HG02623 (cell line): ENCODE measurements at regions not wholly inside any gene's neighbourhood (a gene's known extent, or its start where the extent isn't known, plus 50 kb on each side); places are given as distances from the start of the nearest gene placed in this dataset.
"Not testable (repeated sequence)": the region's sequence is repeated elsewhere in the genome, so short reads cannot be mapped to it uniquely, and the experiment has no call there.

Experiments
- ATAC-seq: cut with Tn5 transposase; IDR thresholded peaks from one replicate; pipeline ENCODE4 v1.9.1; 2021; ENCODE audit warnings: moderate library complexity; ENCODE audit not compliant: unreplicated experiment

DNA sequence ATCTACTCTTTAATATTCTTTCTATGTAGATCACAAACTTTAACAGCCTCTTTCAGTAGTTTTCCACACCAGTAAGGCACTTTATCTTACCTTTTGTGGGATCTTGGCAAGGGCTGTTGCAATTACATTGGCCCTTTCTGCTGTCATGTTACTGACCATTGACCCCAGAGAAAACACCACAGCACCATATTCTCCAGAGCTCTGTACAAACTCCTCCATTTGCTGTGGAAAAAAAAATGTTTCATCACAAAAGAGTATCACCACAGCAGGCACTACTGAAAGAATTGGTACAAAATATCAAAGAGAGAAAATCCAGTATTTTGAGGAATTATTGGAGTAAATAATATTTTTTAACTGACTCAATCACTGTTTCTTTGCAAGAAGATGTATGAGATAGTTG, 62.3 kb upstream of the UGT2A3 start:
- not testable (repeated sequence) for ATAC-seq

DNA sequence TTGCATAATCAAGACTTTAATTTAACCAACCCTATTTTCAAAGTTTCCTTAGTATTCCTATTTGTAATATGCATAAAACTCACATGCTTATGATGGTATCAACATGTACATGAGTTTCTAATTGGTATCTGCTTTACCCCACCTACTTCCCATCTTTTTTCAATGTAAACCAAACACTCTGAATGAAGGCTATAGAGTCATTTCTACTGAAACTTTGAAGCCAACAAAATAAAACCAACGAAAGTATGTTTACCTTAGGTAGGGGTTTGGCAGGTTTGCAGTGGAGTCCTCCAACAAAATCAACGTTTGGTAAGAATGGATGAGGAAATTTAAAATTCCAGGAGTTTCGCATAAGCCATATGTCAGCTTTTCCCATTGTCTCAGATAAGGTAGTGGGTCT, 66.4 kb upstream of the UGT2A3 start:
- not testable (repeated sequence) for ATAC-seq

DNA sequence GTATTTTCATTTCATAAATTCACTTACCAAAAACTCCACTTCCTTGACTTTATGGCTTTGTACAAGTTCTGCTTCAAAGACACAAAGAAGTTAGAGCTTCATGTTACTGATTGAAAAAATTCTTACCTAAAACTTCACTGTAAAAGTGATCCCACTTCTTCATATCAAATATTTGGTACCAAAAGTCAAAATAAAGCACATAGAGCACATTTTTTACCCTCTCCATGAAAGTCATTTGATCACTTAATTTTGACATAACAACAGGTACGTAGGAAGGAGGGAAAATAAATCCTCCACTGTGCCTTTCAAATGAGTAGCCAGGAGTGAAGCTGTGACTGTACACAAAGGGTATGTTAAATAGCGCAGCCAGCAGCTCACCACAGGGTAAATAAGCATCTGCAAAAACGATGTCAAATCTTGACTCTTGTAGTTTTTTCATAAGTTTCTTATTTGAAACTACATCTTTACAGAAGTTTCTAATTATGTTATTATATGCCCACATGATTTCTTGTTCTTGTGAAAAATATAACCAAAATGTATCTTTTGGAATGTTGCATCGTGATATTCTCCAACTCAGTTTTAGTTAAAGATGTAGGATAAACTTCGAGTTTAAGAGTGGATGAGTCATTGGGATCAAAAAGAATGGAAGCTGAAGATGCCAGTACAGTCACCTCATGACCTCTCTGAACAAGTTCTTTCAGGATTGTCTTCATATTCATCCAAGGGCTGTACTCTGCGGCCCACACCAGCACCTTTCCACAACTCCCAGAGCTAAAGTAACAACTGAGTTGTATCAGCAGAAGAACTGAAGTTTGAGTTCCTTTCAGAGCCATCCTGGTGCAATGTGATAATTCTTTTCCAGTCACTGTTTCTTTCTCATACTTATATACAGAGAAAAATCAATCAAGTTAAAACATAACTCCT, 68.2 kb upstream of the UGT2A3 start:
- not testable (repeated sequence) for ATAC-seq

DNA sequence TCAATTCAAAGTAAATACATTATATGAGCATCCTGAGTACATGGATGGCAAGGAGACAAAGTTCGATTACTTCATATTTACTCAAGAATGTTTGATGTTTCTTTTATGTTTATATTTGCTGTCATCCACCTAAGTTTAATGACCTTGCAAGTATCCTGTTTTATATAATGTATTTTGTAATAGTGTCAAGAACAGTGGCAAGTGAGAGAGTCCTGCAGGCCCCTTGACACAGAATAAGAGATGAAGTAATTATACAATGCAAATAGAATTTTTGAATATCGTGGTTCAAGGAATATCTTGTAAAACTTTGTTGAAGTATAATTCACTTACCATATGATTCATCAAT, 68.8 kb upstream of the UGT2A3 start:
- ATAC-seq: not testable (repeated sequence)

DNA sequence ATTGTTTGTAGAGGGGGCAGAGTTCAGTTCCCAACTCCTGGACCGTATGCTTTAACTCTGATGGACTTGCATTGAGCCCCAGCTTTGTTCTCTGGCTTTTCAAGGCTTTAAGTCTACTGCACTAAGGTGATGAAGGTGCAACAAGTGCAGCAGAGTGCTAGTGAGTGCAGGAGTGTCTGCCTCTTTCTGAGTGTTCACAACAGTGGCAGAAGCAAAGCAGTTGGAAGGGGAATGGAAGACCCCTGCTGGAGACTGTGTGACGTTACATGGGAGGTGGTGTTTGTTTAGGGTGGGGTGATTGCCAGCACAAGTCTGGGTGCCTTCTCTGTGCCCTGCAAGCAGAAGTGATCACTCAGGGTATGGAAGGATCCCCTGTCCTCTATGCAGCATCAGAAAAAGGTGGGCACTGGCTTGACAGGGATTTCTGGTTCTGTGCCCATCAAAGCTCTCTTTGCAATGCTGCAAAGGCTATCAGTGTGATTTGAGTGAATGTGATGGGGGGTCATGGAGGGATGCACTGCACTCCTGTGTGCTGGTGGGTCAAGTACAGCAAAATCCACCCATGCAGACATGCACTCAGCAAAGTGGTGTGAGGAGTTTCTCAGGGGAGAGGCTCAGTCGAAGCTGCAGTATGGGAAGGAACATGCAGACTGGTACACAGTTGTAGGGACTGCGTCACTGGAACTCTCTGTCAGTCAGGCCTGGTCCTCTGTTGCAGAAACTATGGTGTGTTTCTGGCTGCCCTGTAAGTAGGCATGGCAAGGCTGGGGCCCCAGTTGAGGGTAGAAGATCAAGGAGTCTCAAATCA, 70.9 kb upstream of the UGT2B7 start:
- ATAC-seq: peak; percentile 69

DNA sequence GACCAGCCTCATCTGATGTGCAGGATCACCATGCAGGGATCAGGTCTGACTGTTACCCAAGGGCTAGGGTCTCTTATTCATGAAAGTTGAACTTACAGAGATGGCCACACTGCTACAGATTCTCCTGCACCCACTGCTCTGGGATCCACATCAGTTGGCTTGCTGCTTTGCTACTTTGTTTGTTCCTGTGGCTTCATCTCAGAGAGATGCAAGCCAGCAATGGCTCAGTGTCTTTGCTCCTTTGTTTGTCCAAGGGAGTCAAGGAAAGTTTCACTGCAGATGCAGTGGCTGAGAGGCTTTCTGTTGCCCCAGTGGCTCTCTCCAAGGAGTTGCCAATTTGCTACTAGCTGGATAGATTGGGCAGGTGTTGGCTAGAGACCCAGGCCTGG, 70.3 kb upstream of the UGT2B7 start:
- no peak for ATAC-seq

DNA sequence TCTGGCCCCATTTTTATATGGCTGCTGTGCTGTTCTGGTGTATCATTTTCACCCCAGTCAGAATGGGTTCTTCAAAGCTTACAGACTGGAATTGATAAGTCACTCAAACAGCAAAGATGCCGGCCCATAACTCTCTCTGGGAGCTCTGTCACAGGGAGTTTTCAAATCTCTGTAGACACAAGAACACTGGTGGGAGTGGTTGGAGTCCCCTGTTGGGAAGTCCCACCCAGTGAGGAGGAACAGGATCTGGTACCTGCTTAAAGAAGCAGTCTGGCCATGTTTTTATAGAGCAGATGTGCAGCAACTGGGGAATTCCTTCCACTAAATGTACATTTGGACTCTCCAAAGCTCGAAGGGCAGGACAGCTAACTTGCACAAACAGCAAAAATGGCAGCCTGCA, 69.3 kb upstream of the UGT2B7 start:
- ATAC-seq: peak; percentile 42

DNA sequence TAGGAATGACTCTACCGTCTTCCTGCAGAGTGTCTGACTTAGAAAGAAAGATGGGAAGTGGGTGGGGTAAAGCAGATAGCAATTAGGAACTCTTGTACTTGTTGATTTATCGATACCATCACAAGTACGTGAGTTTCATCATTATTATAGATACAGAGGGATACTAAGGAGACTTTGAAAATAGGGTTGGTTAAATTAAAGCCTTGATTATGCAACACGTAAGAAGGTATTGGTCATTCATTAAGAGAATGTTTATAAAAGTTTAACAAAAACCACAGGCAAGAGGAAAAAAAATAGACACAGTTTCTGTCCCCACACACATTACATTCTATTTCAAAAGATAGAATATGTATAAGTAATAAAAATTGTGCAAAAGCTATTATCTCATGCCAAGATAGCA, 65.9 kb upstream of the UGT2B7 start:
- no peak for ATAC-seq

DNA sequence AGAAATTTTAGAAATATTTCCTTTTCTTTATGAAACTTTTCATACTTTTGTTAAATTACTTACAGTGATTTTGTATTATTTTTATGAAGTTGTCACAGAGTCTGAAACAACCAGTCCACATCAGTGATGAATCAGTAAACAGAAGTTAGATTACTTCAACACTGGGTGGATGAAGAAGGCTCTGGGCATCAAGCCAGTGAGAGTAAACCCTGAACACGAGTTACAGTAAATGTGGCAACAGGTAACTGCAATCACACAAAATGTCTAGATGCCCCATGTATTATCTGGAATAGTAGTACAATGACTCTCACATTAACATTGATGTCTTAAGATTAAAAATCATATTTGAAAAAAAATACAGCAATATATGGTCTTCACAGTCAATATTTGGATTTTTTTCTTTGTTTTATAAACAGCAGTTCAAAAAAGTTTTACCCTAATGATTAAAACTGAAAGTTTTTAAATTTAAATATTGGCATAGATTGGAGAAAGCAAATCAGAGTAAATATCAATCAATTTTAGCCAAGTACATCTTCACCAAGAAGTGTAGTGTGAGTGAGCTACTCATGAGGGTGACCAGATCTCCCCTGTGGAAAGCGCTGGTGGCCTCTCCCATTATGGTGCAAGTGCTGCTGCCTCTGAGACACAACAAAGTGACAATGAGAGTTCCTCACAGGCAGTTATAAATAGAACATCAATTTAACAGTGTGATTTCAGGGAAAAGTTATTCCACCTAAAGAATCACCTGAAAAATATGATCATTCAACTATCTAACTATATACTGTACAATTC, 63.2 kb upstream of the UGT2B7 start:
- ATAC-seq: no peak

DNA sequence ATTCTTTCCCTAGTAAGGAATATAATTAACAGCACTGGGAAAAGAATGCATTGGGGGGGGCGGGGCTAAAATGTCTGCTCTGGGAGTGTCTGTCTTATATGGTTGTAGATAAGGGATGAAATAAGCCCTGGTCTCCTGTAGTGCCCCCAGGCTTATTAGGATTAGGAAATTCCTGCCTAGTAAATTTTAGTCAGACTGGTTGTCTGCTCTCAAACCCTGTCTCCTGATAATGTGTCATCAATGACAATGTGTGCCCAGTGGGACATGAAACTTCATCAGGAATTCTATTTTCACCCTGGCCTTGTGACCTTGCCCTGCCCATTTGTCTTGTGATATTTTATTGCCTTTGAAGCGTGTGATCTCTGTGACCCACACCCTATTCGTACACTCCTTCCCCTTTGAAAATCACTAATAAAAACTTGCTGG, 61.9 kb upstream of the UGT2B7 start:
- ATAC-seq: not testable (repeated sequence)

DNA sequence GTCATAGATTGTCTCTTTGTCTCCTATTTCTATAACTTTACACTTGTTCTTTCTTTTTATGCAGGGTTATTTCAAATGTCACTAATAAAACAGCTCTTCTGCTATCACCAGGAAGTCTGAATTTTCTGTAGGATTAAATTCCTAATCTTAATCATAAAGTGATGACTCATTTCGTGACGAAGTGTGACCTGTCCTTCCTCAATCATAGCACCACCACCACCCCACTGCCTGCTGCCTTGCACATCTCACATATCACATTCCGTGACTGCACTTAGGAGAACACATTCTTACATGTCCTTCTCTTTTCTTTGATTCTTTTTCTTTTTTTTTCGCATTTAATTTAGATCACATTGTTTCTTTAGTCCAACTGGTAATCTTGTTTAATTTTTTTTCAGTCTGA, 57.7 kb upstream of the UGT2B7 start:
- ATAC-seq: no peak

DNA sequence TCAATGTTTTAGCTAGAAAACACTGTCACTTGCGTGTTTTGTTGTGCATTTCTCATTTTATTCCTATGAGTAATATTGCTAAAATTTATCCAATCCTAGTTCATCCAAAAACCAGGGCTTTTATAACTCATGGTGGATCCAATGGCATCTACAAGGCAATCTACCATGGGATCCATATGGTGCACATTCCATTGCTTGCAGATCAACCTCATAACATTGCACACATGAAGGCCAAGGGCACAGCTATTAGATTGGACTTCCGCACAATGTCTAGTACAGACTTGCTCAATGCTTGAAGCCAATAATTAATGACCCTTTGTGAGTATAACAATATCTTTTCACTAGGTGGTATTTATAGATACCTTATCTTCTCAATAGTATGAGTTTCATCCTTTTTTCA, 57.2 kb upstream of the UGT2B7 start:
- no peak for ATAC-seq

DNA sequence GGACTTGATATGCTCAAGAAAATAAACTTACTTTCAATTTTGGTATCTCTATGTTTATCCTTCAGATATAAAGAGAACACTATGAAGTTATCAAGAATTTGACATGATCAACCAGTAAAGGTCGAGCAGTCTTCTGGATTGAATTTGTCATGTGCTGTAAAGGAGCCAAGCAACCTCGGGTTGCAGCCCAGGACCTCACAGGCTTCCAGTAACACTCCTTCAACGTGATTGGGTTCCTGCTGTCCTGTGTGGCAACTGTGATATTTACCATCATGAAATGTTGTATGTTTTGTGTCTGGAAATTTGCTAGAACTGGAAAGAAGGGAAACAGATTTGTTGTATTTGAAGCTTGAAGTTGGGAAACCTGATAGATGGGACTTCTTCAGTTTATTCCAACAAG, 52.0 kb upstream of the UGT2B7 start:
- no peak for ATAC-seq
